IMR-90 (cell line): ENCODE measurements at regions not wholly inside any gene's neighbourhood (a gene's known extent, or its start where the extent isn't known, plus 50 kb on each side); places are given as distances from the start of the nearest gene placed in this dataset.

Source experiments
- ATAC-seq: fragments of 200-7000 bp; cut with Tn5 transposase; 2 replicates; pipeline ENCODE4 v1.9.1; 2020; ENCODE audit warnings: low read depth, mild to moderate bottlenecking, moderate library complexity
- BruUV-seq: library from RNA; stranded (reverse); fragments of 400-500 nt; replicated peaks from 2 replicates; lab custom pipeline; 2021; lab: Mats Ljungman, UMichigan
- CTCF ChIA-PET: fragments of 300-600 bp; formaldehyde crosslinking; extraction: SDS; loops from one replicate; lab custom pipeline; 2021; ENCODE audit warnings: antibody characterized with exemption; lab: Yijun Ruan, JAX
- POLR2A ChIA-PET: fragments of 300-600 bp; sonication (Branson Sonifier 250); formaldehyde crosslinking; loops from one replicate; lab custom pipeline; 2022; ENCODE audit warnings: antibody characterized with exemption; ENCODE audit not compliant: unreplicated experiment; lab: Charles Lee
- DNase-seq: peaks from one replicate; pipeline ENCODE4 v3.0.0; 2013
- H2AFZ ChIP-seq: replicated peaks from 2 replicates; pipeline ENCODE3; 2013; ENCODE audit warnings: low read length, mild to moderate bottlenecking; ENCODE audit not compliant: poor library complexity
- H2AK5ac ChIP-seq: 2 replicates; pipeline ENCODE4 v1.6.1; 2013; ENCODE audit warnings: low read depth, low read length, inconsistent platforms
- H2AK9ac ChIP-seq: replicated peaks from 2 replicates; pipeline ENCODE3; 2013; ENCODE audit warnings: mild to moderate bottlenecking, low read depth, low read length, moderate library complexity; ENCODE audit not compliant: poor library complexity
- H2BK120ac ChIP-seq: 2 replicates; pipeline ENCODE4 v1.6.1; 2013; ENCODE audit warnings: low read depth, low read length, inconsistent platforms
- H2BK15ac ChIP-seq: 3 replicates; pipeline ENCODE4 v1.6.1; 2013; ENCODE audit warnings: low read depth, low read length, inconsistent platforms
- H2BK20ac ChIP-seq: 2 replicates; pipeline ENCODE4 v1.6.1; 2013; ENCODE audit warnings: low read depth, mild to moderate bottlenecking, inconsistent platforms, low read length, moderate library complexity
- H2BK5ac ChIP-seq: 2 replicates; pipeline ENCODE4 v1.6.1; 2013; ENCODE audit warnings: mild to moderate bottlenecking, low read depth, low read length, inconsistent platforms; ENCODE audit not compliant: poor library complexity, severe bottlenecking
- H3K14ac ChIP-seq: replicated peaks from 2 replicates; pipeline ENCODE4 v1.6.1; 2013; ENCODE audit warnings: low read depth, low read length, inconsistent platforms
- H3K18ac ChIP-seq: 2 replicates; pipeline ENCODE4 v1.6.1; 2013; ENCODE audit warnings: low read depth, low read length, control low read depth
- H3K23ac ChIP-seq: 2 replicates; pipeline ENCODE4 v1.6.1; 2013; ENCODE audit warnings: low read depth, low read length, inconsistent platforms
- H3K27ac ChIP-seq: 2 replicates; pipeline ENCODE4 v1.5.1; 2013; ENCODE audit warnings: mild to moderate bottlenecking, control low read depth, low read length; ENCODE audit not compliant: insufficient read depth
- H3K27me3 ChIP-seq: 2 replicates; pipeline ENCODE4 v1.6.1; 2013; ENCODE audit warnings: low read length; ENCODE audit not compliant: control insufficient read depth, insufficient read depth
- H3K36me3 ChIP-seq: 2 replicates; pipeline ENCODE4 v1.6.1; 2013; ENCODE audit warnings: low read length, mixed read lengths; ENCODE audit not compliant: control insufficient read depth, insufficient read depth
- H3K4ac ChIP-seq: 2 replicates; pipeline ENCODE4 v1.6.1; 2013; ENCODE audit warnings: low read depth, low read length, inconsistent platforms
- H3K4me1 ChIP-seq: 2 replicates; pipeline ENCODE4 v1.6.1; 2013; ENCODE audit warnings: low read length, mixed read lengths; ENCODE audit not compliant: control insufficient read depth, insufficient read depth
- H3K4me2 ChIP-seq: 2 replicates; pipeline ENCODE4 v1.6.1; 2013; ENCODE audit warnings: low read depth, mild to moderate bottlenecking, control low read depth, low read length, moderate library complexity
- H3K4me3 ChIP-seq: 2 replicates; pipeline ENCODE4 v1.5.1; 2013; ENCODE audit warnings: low read depth, mild to moderate bottlenecking, control low read depth, low read length, moderate library complexity; ENCODE audit not compliant: insufficient read depth
- H3K56ac ChIP-seq: 2 replicates; pipeline ENCODE4 v1.6.1; 2013; ENCODE audit warnings: low read length, inconsistent platforms; ENCODE audit not compliant: insufficient read depth; ENCODE audit errors: extremely low read depth
- H3K79me1 ChIP-seq, 2 experiments: 2 replicates each; pipeline ENCODE4 v1.6.1; 2013; ENCODE audit warnings: low read length in 2 of 2, inconsistent platforms in 1 of 2, low read depth in 1 of 2
- H3K9ac ChIP-seq: 2 replicates; pipeline ENCODE4 v1.6.1; 2013; ENCODE audit warnings: low read depth, low read length, control low read depth
- H3K9me1 ChIP-seq: 2 replicates; pipeline ENCODE4 v1.6.1; 2013; ENCODE audit warnings: low read length, inconsistent platforms; ENCODE audit not compliant: insufficient read depth
- H3K9me3 ChIP-seq: 2 replicates; pipeline ENCODE4 v1.6.1; 2013; ENCODE audit warnings: low read length; ENCODE audit not compliant: control insufficient read depth, insufficient read depth
- H4K20me1 ChIP-seq: 2 replicates; pipeline ENCODE4 v1.6.1; 2013; ENCODE audit warnings: low read length, inconsistent platforms; ENCODE audit not compliant: insufficient read depth
- H4K5ac ChIP-seq: 2 replicates; pipeline ENCODE4 v1.6.1; 2013; ENCODE audit warnings: mild to moderate bottlenecking, low read depth, low read length, control low read depth
- H4K8ac ChIP-seq, 2 experiments: 2 replicates each; pipeline ENCODE4 v1.6.1; 2013; ENCODE audit warnings: low read depth in 2 of 2, low read length in 2 of 2, control low read depth in 1 of 2, inconsistent platforms in 1 of 2
- H4K91ac ChIP-seq: 2 replicates; pipeline ENCODE4 v1.6.1; 2013; ENCODE audit warnings: low read depth, low read length, inconsistent platforms; ENCODE audit not compliant: insufficient read depth
- RAD21 ChIP-seq: IDR thresholded peaks from 2 replicates; pipeline ENCODE4 v1.6.1; 2012; ENCODE audit warnings: low read length, improper control_type of control experiment
- SMC3 ChIP-seq: fragments of 150-350 bp; IDR thresholded peaks from 2 replicates; pipeline ENCODE4 v1.6.1; 2016; ENCODE audit warnings: low read depth, mild to moderate bottlenecking, antibody characterized with exemption, low read length, moderate library complexity
- WGBS, 2 experiments: methylation state at CpG; one replicate each; pipeline versions ENCODE4 v1.1.5 to v1.1.7; 2013; ENCODE audit warnings: missing lambda C conversion rate in 2 of 2; ENCODE audit not compliant: insufficient read length in 1 of 2; ENCODE audit errors: extremely low coverage in 2 of 2; 5-methylcytosine and 5-hydroxymethylcytosine counted together
- dilution Hi-C: fragments of 300-500 bp; cut with HindIII; formaldehyde crosslinking; loops from one replicate; pipeline ENCODE4 v1.14.3; 2018; ENCODE audit warnings: low sequenced_read_pairs; ENCODE audit not compliant: unreplicated experiment
- in situ Hi-C: fragments of 300-500 bp; cut with MboI; formaldehyde crosslinking; loops from 3 replicates; pipeline ENCODE4 v1.14.3; 2019; ENCODE audit warnings: low sequenced_read_pairs, inconsistent platforms, mixed read lengths
- intact Hi-C: fragments of 100-400 bp; cut with micrococcal nuclease; formaldehyde crosslinking; loops from 2 replicates; pipeline ENCODE4 v1.10.0; 2022
- TF ChIP-seq, protein P1 (sequence below): fragments of 150-350 bp; IDR thresholded peaks from 2 replicates; pipeline ENCODE4 v1.6.1; 2017; ENCODE audit warnings: mild to moderate bottlenecking, antibody characterized with exemption, low read length, low read depth

DNA sequence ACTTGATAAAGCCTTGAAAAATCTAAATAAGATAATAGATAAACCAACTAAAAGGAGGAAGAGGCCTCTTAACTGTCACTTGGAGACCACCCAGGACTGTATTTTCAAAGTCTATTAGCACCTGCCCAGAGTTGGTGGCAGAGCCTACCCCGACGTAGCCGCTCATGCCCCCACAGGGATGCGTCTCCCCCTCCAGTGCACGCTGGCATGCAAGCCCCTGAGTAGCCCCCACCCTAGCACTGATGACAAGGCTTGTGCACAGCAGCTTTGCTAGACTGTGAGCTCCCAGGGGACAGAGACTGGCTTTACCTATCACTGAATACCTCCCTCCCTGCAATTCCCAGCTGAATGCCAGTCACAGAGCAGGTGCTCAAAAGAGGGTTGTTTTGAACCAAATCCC, 54.1 kb upstream of the HES1 start:
- WGBS, 2 experiments = 96% methylated on average over 4 of the region's 5 CpGs; no CpG with 5 or more reads in 1 of the 2 experiments
- dilution Hi-C loops = no loop called here
- intact Hi-C loops = no loop called here

More for the DNA sequence above, 54.1 kb upstream of the HES1 start:
- Histone ChIP-seq H4K91ac (no peak overlapping the region), H3K27ac (no peak overlapping the region), H4K20me1 (no peaks in the 10 kb centered on the region), H3K18ac (no peak overlapping the region), H3K9ac (no peak overlapping the region), H4K5ac (no peak overlapping the region), H3K36me3 (no peaks in the 10 kb centered on the region), H3K9me3 (no peaks in the 10 kb centered on the region), H2AK9ac (no peak overlapping the region), H3K4me2 (no peak overlapping the region), H3K79me1 (no peaks in the 10 kb centered on the region), H3K4ac (no peak overlapping the region), H3K14ac (no peak overlapping the region), H2BK5ac (no peak overlapping the region), H3K9me1 (no peaks in the 10 kb centered on the region), H3K23ac (no peak overlapping the region), H2AK5ac (no peak overlapping the region), H3K4me1 (no peaks in the 10 kb centered on the region), H3K56ac (no peak overlapping the region), H2BK120ac (no peak overlapping the region), H2BK15ac (no peak overlapping the region), H2BK20ac (no peak overlapping the region), H3K27me3 (peaks cover 59% of the 10 kb centered on the region), H4K8ac (no peak overlapping the region), H2AFZ (no peak overlapping the region), H3K4me3 (no peak overlapping the region)
- in situ Hi-C loops = no loop called here
- ATAC-seq (no peak), DNase-seq (no peak)
- no peak for TF ChIP-seq SMC3
- TF ChIP-seq, protein P1, sequence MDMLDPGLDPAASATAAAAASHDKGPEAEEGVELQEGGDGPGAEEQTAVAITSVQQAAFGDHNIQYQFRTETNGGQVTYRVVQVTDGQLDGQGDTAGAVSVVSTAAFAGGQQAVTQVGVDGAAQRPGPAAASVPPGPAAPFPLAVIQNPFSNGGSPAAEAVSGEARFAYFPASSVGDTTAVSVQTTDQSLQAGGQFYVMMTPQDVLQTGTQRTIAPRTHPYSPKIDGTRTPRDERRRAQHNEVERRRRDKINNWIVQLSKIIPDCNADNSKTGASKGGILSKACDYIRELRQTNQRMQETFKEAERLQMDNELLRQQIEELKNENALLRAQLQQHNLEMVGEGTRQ = no peak
- no peak for TF ChIP-seq RAD21
- POLR2A ChIA-PET = no interaction called here
- CTCF ChIA-PET = no interaction called here
- BruUV-seq = no TSS peak
